ENCODE measurements at regions not wholly inside any gene's neighbourhood (a gene's known extent, or its start where the extent isn't known, plus 50 kb on each side); places are given as distances from the start of the nearest gene placed in this dataset.

GRCh38 chr6:22910370-22910769 lies 341.0 kb downstream of the HDGFL1 start:
- no peak for TF ChIP-seq GATA3 (IDR thresholded peaks at IDR 0.05; ENCODE audit: low read depth, low read length)
- TF ChIP-seq GATA2 (IDR thresholded peaks at IDR 0.05; ENCODE audit: low read depth, low read length) = no peak
